ENCODE measurements at regions not wholly inside any gene's neighbourhood (a gene's known extent, or its start where the extent isn't known, plus 50 kb on each side); places are given as distances from the start of the nearest gene placed in this dataset.
"Not testable (repeated sequence)": the region's sequence is repeated elsewhere in the genome, so short reads cannot be mapped to it uniquely, and the experiment has no call there.

- intact Hi-C loops (cut with DNase I), result no loop called here
- no peaks in the 10 kb centered on the region for H3K9me3 ChIP-seq (ENCODE audit: control insufficient read depth, low read length)
- ATAC-seq (ENCODE audit: low FRiP score) (no peak), DNase-seq (no peak)
- H3K4me1 ChIP-seq (ENCODE audit: control insufficient read depth in 1 of 2, insufficient read depth in 2 of 2, low read length in 2 of 2), result no peaks in the 10 kb centered on the region
- WGBS, 2 donors, result 84% methylated on average over 2 of the region's 2 CpGs
- H3K36me3 ChIP-seq (ENCODE audit: control insufficient read depth in 1 of 2, insufficient read depth in 2 of 2, low read length in 1 of 2), result no peaks in the 10 kb centered on the region
- no peak overlapping the region for H3K27ac ChIP-seq (ENCODE audit: low read depth in 1 of 2, low read length in 2 of 2)
- H3K27me3 ChIP-seq (ENCODE audit: control insufficient read depth in 1 of 2, insufficient read depth in 2 of 2, low read length in 1 of 2), result no peaks in the 10 kb centered on the region
- no peak overlapping the region for H3K4me3 ChIP-seq (ENCODE audit: low read length in 2 of 2)
Measured at GRCh38 chr6:67909354-67909753, 725.7 kb upstream of the ADGRB3 start.

- H3K4me3 ChIP-seq (ENCODE audit: low read length in 2 of 2), result no peak overlapping the region
- no peaks in the 10 kb centered on the region for H3K27me3 ChIP-seq (ENCODE audit: control insufficient read depth in 1 of 2, insufficient read depth in 2 of 2, low read length in 1 of 2)
- WGBS, 2 donors, result 69 to 78% methylated on average over 2 of the region's 2 CpGs
- no peaks in the 10 kb centered on the region for H3K4me1 ChIP-seq (ENCODE audit: control insufficient read depth in 1 of 2, insufficient read depth in 2 of 2, low read length in 2 of 2)
- H3K9me3 ChIP-seq (ENCODE audit: control insufficient read depth, low read length), result no peaks in the 10 kb centered on the region
- no peak for ATAC-seq (ENCODE audit: low FRiP score)
- H3K36me3 ChIP-seq (ENCODE audit: control insufficient read depth in 1 of 2, insufficient read depth in 2 of 2, low read length in 1 of 2), result no peaks in the 10 kb centered on the region
- H3K27ac ChIP-seq (ENCODE audit: low read depth in 1 of 2, low read length in 2 of 2), result no peak overlapping the region
- no peak for DNase-seq
- intact Hi-C loops (cut with DNase I), result no loop called here
Measured at GRCh38 chr6:67908379-67908778, 726.7 kb upstream of the ADGRB3 start.

GRCh38 chr6:67904735-67905134, 730.3 kb upstream of the ADGRB3 start:
- H3K27ac ChIP-seq (ENCODE audit: low read depth in 1 of 2, low read length in 2 of 2); H3K9me3 ChIP-seq (ENCODE audit: control insufficient read depth, low read length); DNase-seq; ATAC-seq (ENCODE audit: low FRiP score); intact Hi-C loops (cut with DNase I); H3K27me3 ChIP-seq (ENCODE audit: control insufficient read depth in 1 of 2, insufficient read depth in 2 of 2, low read length in 1 of 2); H3K4me3 ChIP-seq (ENCODE audit: low read length in 2 of 2); H3K36me3 ChIP-seq (ENCODE audit: control insufficient read depth in 1 of 2, insufficient read depth in 2 of 2, low read length in 1 of 2); H3K4me1 ChIP-seq (ENCODE audit: control insufficient read depth in 1 of 2, insufficient read depth in 2 of 2, low read length in 2 of 2): not testable (repeated sequence)

- intact Hi-C loops (cut with DNase I), result no loop called here
- H3K27me3 ChIP-seq (ENCODE audit: control insufficient read depth in 1 of 2, insufficient read depth in 2 of 2, low read length in 1 of 2), result no peaks in the 10 kb centered on the region
- no peaks in the 10 kb centered on the region for H3K9me3 ChIP-seq (ENCODE audit: control insufficient read depth, low read length)
- H3K36me3 ChIP-seq (ENCODE audit: control insufficient read depth in 1 of 2, insufficient read depth in 2 of 2, low read length in 1 of 2), result no peaks in the 10 kb centered on the region
- no peaks in the 10 kb centered on the region for H3K4me1 ChIP-seq (ENCODE audit: control insufficient read depth in 1 of 2, insufficient read depth in 2 of 2, low read length in 2 of 2)
- WGBS, 2 donors, result 71 to 77% methylated on average over 1 of the region's 1 CpG
- H3K27ac ChIP-seq (ENCODE audit: low read depth in 1 of 2, low read length in 2 of 2), result no peak overlapping the region
- ATAC-seq (ENCODE audit: low FRiP score), result no peak
- DNase-seq, result no peak
- no peak overlapping the region for H3K4me3 ChIP-seq (ENCODE audit: low read length in 2 of 2)
Measured at GRCh38 chr6:67898875-67899274, 736.2 kb upstream of the ADGRB3 start.

DNA sequence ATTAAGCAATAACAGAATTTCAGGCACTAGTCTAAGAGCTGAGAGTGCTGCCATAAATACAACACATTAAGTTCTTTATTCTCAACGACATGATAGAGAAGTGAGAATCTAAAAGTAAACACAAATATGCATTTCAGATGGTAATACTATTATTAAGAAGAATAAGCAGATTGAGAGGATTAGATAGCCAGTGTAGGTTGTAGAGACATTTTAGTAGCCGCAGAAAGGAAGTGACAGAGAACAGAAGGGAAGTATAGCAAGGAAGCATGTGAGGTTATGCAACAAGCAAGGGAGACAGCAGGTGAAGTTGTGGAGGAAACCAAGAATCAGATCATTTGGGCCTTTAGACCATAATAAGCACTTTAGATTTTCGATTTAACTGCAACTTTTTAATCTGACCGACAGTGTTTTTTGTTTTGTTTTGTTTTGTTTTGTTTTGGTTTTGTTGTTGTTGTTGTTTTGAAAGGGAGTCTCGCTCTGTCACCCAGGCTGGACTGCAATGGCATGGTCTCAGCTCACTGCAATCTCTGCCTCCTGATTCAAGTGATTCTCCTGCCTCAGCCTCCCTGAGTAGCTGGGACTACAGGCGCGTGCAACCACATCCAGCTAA, 737.0 kb upstream of the ADGRB3 start:
- DNase-seq (no peak), ATAC-seq (ENCODE audit: low FRiP score) (no peak)
- 83 to 86% methylated on average over 7 of the region's 7 CpGs for WGBS, 2 donors
- H3K27me3 ChIP-seq (ENCODE audit: control insufficient read depth in 1 of 2, insufficient read depth in 2 of 2, low read length in 1 of 2), result no peaks in the 10 kb centered on the region
- H3K27ac ChIP-seq (ENCODE audit: low read depth in 1 of 2, low read length in 2 of 2), result no peak overlapping the region
- intact Hi-C loops (cut with DNase I), result no loop called here
- H3K36me3 ChIP-seq (ENCODE audit: control insufficient read depth in 1 of 2, insufficient read depth in 2 of 2, low read length in 1 of 2), result no peaks in the 10 kb centered on the region
- H3K4me1 ChIP-seq (ENCODE audit: control insufficient read depth in 1 of 2, insufficient read depth in 2 of 2, low read length in 2 of 2), result no peaks in the 10 kb centered on the region
- no peak overlapping the region for H3K4me3 ChIP-seq (ENCODE audit: low read length in 2 of 2)
- no peaks in the 10 kb centered on the region for H3K9me3 ChIP-seq (ENCODE audit: control insufficient read depth, low read length)

DNA sequence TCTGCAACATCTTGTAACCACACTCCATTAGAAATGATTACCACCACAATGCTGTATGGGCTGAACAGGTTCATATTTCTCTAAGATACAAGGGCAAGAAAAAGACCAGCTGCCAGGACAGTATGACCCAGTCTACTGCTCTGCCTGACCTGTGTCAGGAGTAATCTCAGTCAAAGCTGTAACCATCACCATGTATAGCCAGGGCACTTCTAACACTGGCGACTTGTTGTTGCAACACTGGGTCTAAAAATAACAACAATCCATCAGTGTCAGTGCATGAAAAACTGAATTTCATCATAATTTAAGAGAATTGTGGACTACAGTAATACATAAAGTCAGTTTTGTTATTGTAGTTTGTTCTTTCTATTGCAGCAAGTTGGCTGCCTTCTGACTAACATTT, 738.6 kb upstream of the ADGRB3 start:
- 2 to 7% methylated on average over 1 of the region's 1 CpG for WGBS, 2 donors
- Histone ChIP-seq H3K27ac (ENCODE audit: low read depth in 1 of 2, low read length in 2 of 2) (no peak overlapping the region), H3K4me3 (ENCODE audit: low read length in 2 of 2) (no peak overlapping the region), H3K4me1 (ENCODE audit: control insufficient read depth in 1 of 2, insufficient read depth in 2 of 2, low read length in 2 of 2) (no peaks in the 10 kb centered on the region), H3K36me3 (ENCODE audit: control insufficient read depth in 1 of 2, insufficient read depth in 2 of 2, low read length in 1 of 2) (no peaks in the 10 kb centered on the region), H3K9me3 (ENCODE audit: control insufficient read depth, low read length) (no peaks in the 10 kb centered on the region), H3K27me3 (ENCODE audit: control insufficient read depth in 1 of 2, insufficient read depth in 2 of 2, low read length in 1 of 2) (no peaks in the 10 kb centered on the region)
- ATAC-seq (ENCODE audit: low FRiP score) (no peak), DNase-seq (no peak)
- intact Hi-C loops (cut with DNase I), result no loop called here

DNA sequence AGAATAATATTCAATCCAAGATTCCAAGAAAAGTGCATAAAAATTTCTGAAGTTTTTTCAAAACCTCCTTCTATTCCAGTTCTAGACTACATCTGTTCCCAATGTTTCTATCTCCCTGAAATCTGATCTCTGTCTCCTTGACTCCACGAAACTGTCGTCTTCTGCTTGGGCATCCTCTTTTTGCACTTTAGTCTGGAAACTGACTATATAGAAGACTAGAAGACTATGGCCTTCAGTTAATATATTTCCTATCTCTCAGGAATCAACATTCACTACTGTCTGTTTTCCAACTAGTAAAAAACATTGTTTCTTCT, 745.4 kb upstream of the ADGRB3 start:
- Histone ChIP-seq H3K4me1 (ENCODE audit: control insufficient read depth in 1 of 2, insufficient read depth in 2 of 2, low read length in 2 of 2) (no peaks in the 10 kb centered on the region), H3K27ac (ENCODE audit: low read depth in 1 of 2, low read length in 2 of 2) (no peak overlapping the region), H3K36me3 (ENCODE audit: control insufficient read depth in 1 of 2, insufficient read depth in 2 of 2, low read length in 1 of 2) (no peaks in the 10 kb centered on the region), H3K9me3 (ENCODE audit: control insufficient read depth, low read length) (no peaks in the 10 kb centered on the region), H3K27me3 (ENCODE audit: control insufficient read depth in 1 of 2, insufficient read depth in 2 of 2, low read length in 1 of 2) (no peaks in the 10 kb centered on the region), H3K4me3 (ENCODE audit: low read length in 2 of 2) (no peak overlapping the region)
- intact Hi-C loops (cut with DNase I), result no loop called here
- no peak for DNase-seq
- 41 to 56% methylated on average over 2 of the region's 2 CpGs for WGBS, 2 donors
- ATAC-seq (ENCODE audit: low FRiP score), result no peak

DNA sequence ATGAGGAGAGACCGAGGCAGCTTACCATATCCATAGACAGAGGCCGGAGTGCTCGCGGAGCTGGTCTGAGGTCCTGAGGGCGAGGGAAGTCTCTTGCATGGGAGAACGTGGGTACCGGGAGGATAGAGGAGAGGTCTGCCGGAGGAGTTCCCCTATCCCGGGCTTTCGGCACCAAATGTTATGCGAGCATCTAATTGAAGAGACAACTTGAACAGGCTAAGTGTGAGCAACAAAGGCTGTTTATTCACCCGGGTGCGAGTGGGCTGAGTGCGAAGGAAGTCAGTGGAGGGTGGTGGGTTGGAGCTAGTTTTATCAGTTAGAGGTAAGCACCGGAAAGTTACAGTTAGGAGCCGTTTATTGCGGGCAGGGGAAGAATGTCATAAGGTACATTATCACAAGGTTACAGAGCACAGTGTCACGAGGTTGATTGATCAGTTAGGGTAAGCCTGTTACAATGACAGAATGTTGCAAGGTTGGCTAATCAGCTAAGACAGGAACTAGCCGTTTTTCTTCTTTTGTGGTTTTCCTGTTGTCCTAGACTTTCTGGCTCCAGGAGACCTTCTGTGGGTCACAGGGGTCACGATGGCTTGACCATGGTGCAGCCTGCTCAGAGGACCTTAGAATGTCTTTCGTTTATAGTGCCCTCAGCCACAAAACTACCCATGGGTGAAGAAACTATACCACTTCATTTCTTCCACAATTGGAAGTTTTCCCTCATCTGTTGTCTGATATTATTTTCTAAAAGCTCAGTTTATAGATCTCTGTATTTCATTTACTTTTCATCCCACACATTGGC, 746.0 kb upstream of the ADGRB3 start:
- 80 to 85% methylated on average over 21 of the region's 21 CpGs for WGBS, 2 donors
- no peak overlapping the region for H3K4me3 ChIP-seq (ENCODE audit: low read length in 2 of 2)
- ATAC-seq (ENCODE audit: low FRiP score), result no peak

GRCh38 chr6:67888546-67888885, 746.6 kb upstream of the ADGRB3 start:
- intact Hi-C loops (cut with DNase I), result no loop called here
- no peaks in the 10 kb centered on the region for H3K27me3 ChIP-seq (ENCODE audit: control insufficient read depth in 1 of 2, insufficient read depth in 2 of 2, low read length in 1 of 2)
- H3K9me3 ChIP-seq (ENCODE audit: control insufficient read depth, low read length), result no peaks in the 10 kb centered on the region
- ATAC-seq (ENCODE audit: low FRiP score) (no peak), DNase-seq (no peak)
- H3K36me3 ChIP-seq (ENCODE audit: control insufficient read depth in 1 of 2, insufficient read depth in 2 of 2, low read length in 1 of 2), result no peaks in the 10 kb centered on the region
- no peak overlapping the region for H3K4me3 ChIP-seq (ENCODE audit: low read length in 2 of 2)
- H3K27ac ChIP-seq (ENCODE audit: low read depth in 1 of 2, low read length in 2 of 2), result no peak overlapping the region
- WGBS, 2 donors, result 76 to 91% methylated on average over 9 of the region's 9 CpGs
- no peaks in the 10 kb centered on the region for H3K4me1 ChIP-seq (ENCODE audit: control insufficient read depth in 1 of 2, insufficient read depth in 2 of 2, low read length in 2 of 2)

More for the DNA sequence above, 746.0 kb upstream of the ADGRB3 start:
- Histone ChIP-seq H3K27me3 (ENCODE audit: control insufficient read depth in 1 of 2, insufficient read depth in 2 of 2, low read length in 1 of 2) (no peaks in the 10 kb centered on the region), H3K27ac (ENCODE audit: low read depth in 1 of 2, low read length in 2 of 2) (no peak overlapping the region), H3K4me1 (ENCODE audit: control insufficient read depth in 1 of 2, insufficient read depth in 2 of 2, low read length in 2 of 2) (no peaks in the 10 kb centered on the region), H3K9me3 (ENCODE audit: control insufficient read depth, low read length) (no peaks in the 10 kb centered on the region), H3K36me3 (ENCODE audit: control insufficient read depth in 1 of 2, insufficient read depth in 2 of 2, low read length in 1 of 2) (no peaks in the 10 kb centered on the region)
- no peak for DNase-seq
- intact Hi-C loops (cut with DNase I), result no loop called here

Measured in aorta (tissue), 5 donors.